ENCODE measurements at regions not wholly inside any gene's neighbourhood (a gene's known extent, or its start where the extent isn't known, plus 50 kb on each side); places are given as distances from the start of the nearest gene placed in this dataset.

- DNase-seq (ENCODE audit: low read depth in 1 of 2, low spot score in 2 of 2), result no peak
- Histone ChIP-seq H4K5ac (ENCODE audit: insufficient read length, low read depth, low read length) (no peak overlapping the region), H2AFZ (ENCODE audit: low read length) (no peak overlapping the region), H2BK15ac (ENCODE audit: low read length) (no peak overlapping the region), H4K8ac (ENCODE audit: extremely low read depth, insufficient read depth, low read length) (no peak overlapping the region), H2BK5ac (ENCODE audit: low read depth, low read length) (no peak overlapping the region), H3K14ac (ENCODE audit: insufficient read length) (no peak overlapping the region), H3K4me3 (ENCODE audit: extremely low read depth in 1 of 4, insufficient read depth in 2 of 4, low read depth in 3 of 4, low read length in 4 of 4) (no peak overlapping the region), H4K91ac (replicated peaks; ENCODE audit: insufficient read length, low read length) (no peak overlapping the region), H2AK5ac (ENCODE audit: low read depth, low read length) (no peak overlapping the region), H4K20me1 (replicated peaks in 1 of 2; ENCODE audit: control insufficient read depth in 1 of 2, insufficient read depth in 2 of 2, low read length in 2 of 2) (no peaks in the 10 kb centered on the region), H2BK20ac (ENCODE audit: low read length) (no peak overlapping the region), H3K56ac (replicated peaks; ENCODE audit: insufficient read length, low read depth, low read length) (no peak overlapping the region), H3K27ac (ENCODE audit: low read depth, low read length) (no peak overlapping the region), H3K23ac (ENCODE audit: insufficient read length) (no peak overlapping the region), H3K23me2 (ENCODE audit: low read depth, low read length) (no peaks in the 10 kb centered on the region), H2BK12ac (ENCODE audit: low read depth, low read length) (no peak overlapping the region), H3K36me3 (ENCODE audit: control insufficient read depth in 2 of 4, insufficient read depth in 4 of 4, low read length in 3 of 4) (no peaks in the 10 kb centered on the region), H2BK120ac (replicated peaks; ENCODE audit: low read depth, low read length) (no peak overlapping the region), H3K4me2 (ENCODE audit: insufficient read depth in 1 of 2, low read depth in 2 of 2, low read length in 2 of 2) (no peak overlapping the region), H3K9me3 (ENCODE audit: insufficient read depth in 2 of 2, low read depth in 1 of 2, low read length in 1 of 2) (peaks cover 64 to 96% of the 10 kb centered on the region in 2 experiments), H3K9ac (replicated peaks in 1 of 4; ENCODE audit: extremely low read depth in 1 of 4, low read depth in 3 of 4, low read length in 3 of 4) (no peak overlapping the region), H3K18ac (ENCODE audit: extremely low read depth, low read length) (no peak overlapping the region), H3K27me3 (replicated peaks in 1 of 4; ENCODE audit: control insufficient read depth in 3 of 4, extremely low read depth in 1 of 4, insufficient read depth in 3 of 4, low read length in 3 of 4) (no peaks in the 10 kb centered on the region), H3K4ac (replicated peaks; ENCODE audit: insufficient read length, low read depth, low read length) (no peak overlapping the region), H3K4me1 (replicated peaks in 1 of 4; ENCODE audit: control insufficient read depth in 3 of 4, insufficient read depth in 4 of 4, low read length in 3 of 4) (no peaks in the 10 kb centered on the region), H3K79me2 (ENCODE audit: control insufficient read depth in 1 of 2, insufficient read depth in 2 of 2, low read length in 2 of 2) (no peaks in the 10 kb centered on the region), H3K79me1 (ENCODE audit: low read depth, low read length) (no peaks in the 10 kb centered on the region)
- FAIRE-seq, result no peak
- POLR2A ChIA-PET (ENCODE audit: partially characterized antibody), result no interaction called here
- CTCF ChIA-PET (ENCODE audit: partially characterized antibody), result no interaction called here
- TF ChIP-seq NRF1 (IDR thresholded peaks at IDR 0.05; ENCODE audit: low read depth, low read length), result no peak
- 83% methylated on average over 11 of the region's 11 CpGs; no CpG with 5 or more reads in 1 of the 2 experiments for WGBS, 2 experiments (ENCODE audit: extremely low coverage in 1 of 2, insufficient coverage in 1 of 2, insufficient read length in 1 of 2, insufficient replicate concordance in 2 of 2, low coverage in 1 of 2, low lambda C conversion rate in 2 of 2, missing lambda C conversion rate in 1 of 2)
These were observed 379.1 kb downstream of the TMEM121 start for GRCh38 chr14:105905456-105905855.

All from H1 (cell line).